Esophagus squamous epithelium (tissue), 5 donors: ENCODE measurements at regions not wholly inside any gene's neighbourhood (a gene's known extent, or its start where the extent isn't known, plus 50 kb on each side); places are given as distances from the start of the nearest gene placed in this dataset.

Source experiments
- DNase-seq: peaks from one replicate; lab custom pipeline; 2025; lab: John Stamatoyannopoulos, UW
- H3K27ac ChIP-seq, 4 donors: fragments of 200-600 bp; sonication (generic); one replicate each; pipeline ENCODE4 v1.5.1; 2016 to 2019; ENCODE audit warnings: mild to moderate bottlenecking in 1 of 4
- H3K27me3 ChIP-seq, 4 donors: fragments of 200-600 bp; sonication (generic); 1 replicate in 3 of 4; 2 replicates in 1 of 4; pipeline versions ENCODE4 v1.5.1 to v1.6.0; 2017 to 2021; ENCODE audit warnings: antibody characterized with exemption in 1 of 4
- H3K36me3 ChIP-seq, 3 donors: fragments of 200-600 bp; sonication (generic); one replicate each; pipeline ENCODE4 v1.5.1; 2016 to 2019
- H3K4me1 ChIP-seq, 3 donors: fragments of 200-600 bp; sonication (generic); one replicate each; pipeline ENCODE4 v1.5.1; 2017 to 2019
- H3K4me3 ChIP-seq, 4 donors: fragments of 200-600 bp; sonication (generic); 1 replicate in 3 of 4; 2 replicates in 1 of 4; pipeline ENCODE4 v1.5.1; 2016 to 2019; ENCODE audit warnings: mild to moderate bottlenecking in 2 of 4, moderate library complexity in 1 of 4
- H3K9me3 ChIP-seq, 3 donors: fragments of 200-600 bp; sonication (generic); one replicate each; pipeline ENCODE4 v1.5.1; 2016 to 2019
- CTCF ChIP-seq, 6 experiments: fragments of 450-650 bp in 4 of 6; fragments of 200-600 bp in 2 of 6; sonication (generic) in 2 of 6; IDR thresholded peaks; one replicate each; pipeline ENCODE4 v1.5.1; 2016 to 2019; ENCODE audit warnings: antibody characterized with exemption in 6 of 6, mild to moderate bottlenecking in 4 of 6, moderate library complexity in 4 of 6
- POLR2A ChIP-seq, 4 donors: fragments of 450-650 bp; IDR thresholded peaks; one replicate each; pipeline ENCODE4 v1.6.1; 2017; ENCODE audit warnings: antibody characterized with exemption in 4 of 4, mild to moderate bottlenecking in 4 of 4, moderate library complexity in 3 of 4
- WGBS, 2 donors: methylation state at CpG; one replicate each; pipeline ENCODE4 v1.1.5; 2018; 5-methylcytosine and 5-hydroxymethylcytosine counted together
- intact Hi-C: fragments of 100-400 bp; cut with DNase I; formaldehyde crosslinking; loops from one replicate; pipeline ENCODE4 v1.15.0; 2022
- donor health status: DM: yes; HTN: yes; CAD: no.

- no peak for DNase-seq
- Histone ChIP-seq H3K27ac (no peak overlapping the region), H3K4me1 (no peaks in the 10 kb centered on the region), H3K27me3 (peaks cover 0 to 81% (median 0%) of the 10 kb centered on the region in 4 donors), H3K9me3 (no peaks in the 10 kb centered on the region), H3K36me3 (no peaks in the 10 kb centered on the region), H3K4me3 (no peak overlapping the region)
- TF ChIP-seq POLR2A (IDR thresholded peaks at IDR 0.05) (no peak), CTCF (IDR thresholded peaks at IDR 0.05) (no peak)
- intact Hi-C loops, result no loop called here
- WGBS, 2 donors, result 75% methylated on average over 3 of the region's 3 CpGs
Observed at GRCh38 chr1:22386774-22387173, 64.9 kb upstream of the ZBTB40 start.

DNA sequence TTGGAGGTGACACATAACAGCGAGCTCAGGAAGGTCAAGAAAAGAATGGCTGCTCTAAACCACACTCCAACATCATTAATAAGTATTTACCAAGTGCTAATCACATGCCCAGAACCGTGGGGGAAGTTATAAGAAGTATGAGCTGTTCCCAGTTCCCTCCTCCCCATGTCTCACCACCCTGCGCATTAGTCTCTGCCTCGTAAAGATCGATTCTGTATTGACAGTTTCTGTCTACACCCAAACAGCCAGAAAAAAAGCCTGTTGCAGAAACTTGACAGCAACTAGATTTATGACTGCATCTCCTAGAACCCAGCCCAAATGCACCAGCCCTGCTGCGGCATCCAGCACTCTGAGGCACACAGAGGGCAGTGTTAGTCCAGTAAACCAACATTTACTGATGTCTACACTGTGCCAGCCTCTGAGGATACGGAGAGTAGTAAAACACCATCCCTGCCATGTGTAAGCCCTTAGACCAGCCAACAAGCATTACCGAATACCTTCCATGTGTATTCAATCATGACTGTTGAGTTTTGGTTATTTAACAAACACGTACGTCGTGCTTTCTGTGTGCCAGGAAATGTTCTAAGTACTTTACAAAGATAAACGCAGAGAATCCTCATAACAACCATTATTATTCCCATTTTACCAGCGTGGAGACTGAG lies 63.6 kb upstream of the ZBTB40 start:
- H3K27me3 ChIP-seq, result peaks cover 0 to 89% (median 0%) of the 10 kb centered on the region in 4 donors
- no peaks in the 10 kb centered on the region for H3K36me3 ChIP-seq
- 46 to 55% methylated on average over 13 of the region's 13 CpGs for WGBS, 2 donors
- no peak overlapping the region for H3K4me3 ChIP-seq
- TF ChIP-seq CTCF (IDR thresholded peaks at IDR 0.05), result no peak
- no peak for TF ChIP-seq POLR2A (IDR thresholded peaks at IDR 0.05)
- intact Hi-C loops, result no loop called here
- no peak for DNase-seq
- no peaks in the 10 kb centered on the region for H3K4me1 ChIP-seq
- H3K9me3 ChIP-seq, result no peaks in the 10 kb centered on the region
- H3K27ac ChIP-seq, result no peak overlapping the region

DNA sequence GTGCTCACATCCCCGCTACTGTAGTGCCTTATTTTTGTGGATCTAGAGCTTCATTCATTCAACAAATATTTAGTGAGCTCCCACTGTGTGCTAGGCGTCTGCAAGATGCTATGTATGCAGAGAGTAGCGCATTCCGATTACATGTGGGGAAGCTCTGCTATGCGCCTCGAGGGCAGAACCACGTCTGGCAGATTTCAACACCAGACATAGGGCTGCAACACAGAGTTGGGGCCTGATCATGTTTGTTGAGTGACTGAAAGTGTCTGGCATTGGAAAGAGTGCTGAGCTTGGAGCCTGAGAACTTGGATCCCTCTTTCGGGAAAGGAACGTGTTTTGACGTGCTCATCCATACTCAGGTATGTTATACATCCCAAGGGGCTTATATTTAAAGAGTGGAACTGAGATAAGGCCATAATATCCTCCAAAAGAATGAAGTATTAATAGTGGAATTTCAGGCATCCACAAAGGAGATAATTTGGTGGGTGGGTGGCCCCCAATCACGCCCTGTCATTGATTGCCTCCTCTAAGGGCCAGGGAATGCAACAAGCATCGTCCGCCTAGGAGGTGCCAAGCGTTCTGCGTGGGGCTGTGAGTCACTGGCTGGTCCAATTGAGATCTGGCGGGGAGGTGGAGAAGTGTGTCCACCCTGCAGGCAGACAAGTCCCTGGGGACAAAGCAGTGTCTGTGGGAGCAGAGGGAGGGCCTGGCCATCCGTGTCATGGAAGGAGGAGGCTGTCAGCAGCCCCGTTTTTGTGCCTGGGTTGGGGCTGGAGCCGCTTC lies 62.8 kb upstream of the ZBTB40 start:
- Histone ChIP-seq H3K36me3 (no peaks in the 10 kb centered on the region), H3K9me3 (no peaks in the 10 kb centered on the region), H3K27me3 (peaks cover 0 to 84% (median 0%) of the 10 kb centered on the region in 4 donors), H3K4me3 (no peak overlapping the region), H3K4me1 (no peaks in the 10 kb centered on the region), H3K27ac (no peak overlapping the region)
- TF ChIP-seq CTCF (IDR thresholded peaks at IDR 0.05), result no peak
- TF ChIP-seq POLR2A (IDR thresholded peaks at IDR 0.05), result no peak
- no peak for DNase-seq
- intact Hi-C loops, result no loop called here
- 34 to 58% methylated on average over 13 to 16 of the region's 19 CpGs for WGBS, 2 donors

- H3K27ac ChIP-seq, result no peak overlapping the region
- H3K9me3 ChIP-seq, result no peaks in the 10 kb centered on the region
- no peaks in the 10 kb centered on the region for H3K4me1 ChIP-seq
- DNase-seq, result no peak
- H3K36me3 ChIP-seq, result no peaks in the 10 kb centered on the region
- H3K4me3 ChIP-seq, result no peak overlapping the region
- 74 to 79% methylated on average over 6 of the region's 6 CpGs for WGBS, 2 donors
- peaks cover 0 to 79% (median 0%) of the 10 kb centered on the region in 4 donors for H3K27me3 ChIP-seq
- no peak for TF ChIP-seq CTCF (IDR thresholded peaks at IDR 0.05)
- TF ChIP-seq POLR2A (IDR thresholded peaks at IDR 0.05), result no peak
- intact Hi-C loops, result no loop called here
Observed at GRCh38 chr1:22393587-22393986, 58.1 kb upstream of the ZBTB40 start.
